Tongue (tissue), 1 donor: ENCODE measurements at regions not wholly inside any gene's neighbourhood (a gene's known extent, or its start where the extent isn't known, plus 50 kb on each side); places are given as distances from the start of the nearest gene placed in this dataset.
A peak's percentile ranks its signal among the peaks of the same experiment; 100 is the strongest.
"Not testable (repeated sequence)": the region's sequence is repeated elsewhere in the genome, so short reads cannot be mapped to it uniquely, and the experiment has no call there.

ENCODE experiments used
- DNase-seq: peaks from one replicate; pipeline ENCODE4 v3.0.0-alpha.2; 2015

DNA sequence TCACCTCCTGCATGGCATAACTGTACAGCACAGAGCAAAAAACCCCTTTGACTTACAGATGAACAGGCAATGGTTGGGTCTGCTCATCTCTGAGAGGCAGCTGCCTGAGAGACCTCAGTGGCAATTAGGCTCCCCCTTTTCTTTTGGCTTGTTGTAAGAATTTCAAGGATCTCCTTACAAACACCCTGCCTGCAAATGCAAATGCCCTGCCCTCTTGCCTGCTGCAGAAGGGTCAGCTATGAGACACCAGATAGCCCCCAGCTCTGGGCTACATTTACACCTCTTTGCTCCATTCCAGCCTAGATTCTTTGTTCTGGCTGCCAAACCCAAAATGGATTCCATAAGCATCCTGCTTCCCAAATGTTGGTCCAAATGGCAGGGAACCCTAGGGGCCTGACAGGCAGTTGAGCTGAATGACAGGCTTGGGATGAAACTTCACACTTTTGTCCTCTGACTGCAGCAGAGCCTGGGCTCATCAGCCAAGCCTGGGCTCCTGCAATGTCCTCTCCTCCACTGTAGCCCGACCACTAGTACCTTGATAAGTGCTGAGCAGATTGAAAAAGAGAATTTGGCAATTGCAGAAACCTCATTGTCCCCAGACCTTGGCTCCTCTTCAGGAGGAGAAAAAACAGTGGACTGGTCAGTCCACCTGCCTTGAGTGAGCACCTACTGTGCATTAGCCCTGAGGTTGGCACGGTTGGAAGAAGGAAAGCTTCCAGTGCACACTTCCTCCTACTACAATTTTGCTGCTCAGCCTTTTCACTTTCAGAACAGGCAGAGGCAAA, 678.3 kb downstream of the BCL11A start:
- DNase-seq = no peak

DNA sequence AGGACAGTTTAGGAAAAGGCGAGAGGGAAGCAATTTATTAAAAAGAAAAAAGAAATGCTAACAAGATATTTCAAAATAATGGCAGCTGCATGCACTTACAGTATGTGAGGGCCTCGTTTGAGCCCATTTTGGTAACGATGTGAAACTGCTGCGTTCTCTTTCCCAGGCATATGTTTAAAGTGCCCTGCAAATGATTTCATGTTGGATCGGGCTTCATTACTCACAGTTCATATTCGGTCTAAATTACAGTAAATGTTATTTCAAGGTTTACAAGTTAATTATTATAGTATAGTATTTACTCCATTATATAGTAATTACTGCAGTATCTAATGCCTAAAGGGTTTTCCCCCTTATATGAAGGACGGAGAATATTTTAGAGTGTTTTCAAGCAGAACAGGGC, 679.1 kb downstream of the BCL11A start:
- DNase-seq = no peak

DNA sequence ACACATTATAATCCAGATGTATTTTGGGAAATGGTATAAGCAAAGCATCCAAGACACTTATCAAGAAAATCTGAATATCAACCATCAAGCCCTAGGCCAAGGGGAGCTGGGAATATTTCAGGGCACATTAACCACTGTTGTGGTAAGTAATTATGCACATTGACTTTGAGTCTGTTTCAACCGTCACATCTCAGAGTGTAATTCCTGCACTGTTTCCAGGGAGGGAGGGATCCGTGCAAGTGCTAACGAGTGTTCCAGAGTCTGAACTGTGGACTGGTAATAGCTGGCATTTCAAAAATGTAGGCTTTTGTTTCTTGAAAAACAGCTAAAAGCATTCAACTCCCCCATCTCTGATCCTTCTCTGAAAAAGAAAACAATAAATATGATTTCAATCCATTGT, 681.6 kb downstream of the BCL11A start:
- no peak for DNase-seq

DNA sequence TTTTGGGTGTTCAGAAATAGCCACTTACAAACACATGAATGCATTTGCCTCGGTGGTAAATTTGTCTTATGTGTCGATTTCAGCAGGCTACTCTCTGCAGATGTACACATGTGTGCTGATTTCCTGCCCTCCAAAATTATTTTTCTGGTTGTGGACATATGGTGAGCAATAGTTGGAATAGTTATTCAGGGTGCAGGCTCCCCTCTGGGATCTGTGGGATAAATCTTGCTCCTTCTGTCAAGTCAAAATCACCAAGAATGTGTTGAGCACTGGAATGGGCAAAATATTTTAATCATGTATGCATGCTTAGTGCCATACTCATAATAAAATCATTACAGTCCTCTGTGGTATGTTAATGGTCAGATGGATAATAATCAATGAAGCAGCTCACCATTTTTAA, 684.5 kb downstream of the BCL11A start:
- DNase-seq = no peak

DNA sequence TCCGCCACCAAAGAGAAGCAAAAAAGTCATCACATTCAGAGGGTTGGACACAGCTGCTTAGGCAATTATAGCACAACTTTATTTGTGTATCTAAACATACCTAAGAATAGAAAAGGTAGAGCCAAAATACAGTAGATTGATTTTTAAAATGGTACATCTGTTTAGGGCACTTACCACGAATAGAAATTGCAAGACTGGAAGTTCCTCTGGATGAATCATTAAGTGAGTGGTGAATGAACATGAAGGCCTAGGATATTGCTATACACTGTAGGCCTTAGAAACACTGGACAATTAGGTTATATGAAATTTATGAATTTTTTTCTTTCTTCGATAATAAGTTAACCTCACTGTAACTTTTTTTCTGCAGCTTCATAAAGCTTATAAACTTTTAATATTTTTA, 687.0 kb downstream of the BCL11A start:
- DNase-seq = no peak

DNA sequence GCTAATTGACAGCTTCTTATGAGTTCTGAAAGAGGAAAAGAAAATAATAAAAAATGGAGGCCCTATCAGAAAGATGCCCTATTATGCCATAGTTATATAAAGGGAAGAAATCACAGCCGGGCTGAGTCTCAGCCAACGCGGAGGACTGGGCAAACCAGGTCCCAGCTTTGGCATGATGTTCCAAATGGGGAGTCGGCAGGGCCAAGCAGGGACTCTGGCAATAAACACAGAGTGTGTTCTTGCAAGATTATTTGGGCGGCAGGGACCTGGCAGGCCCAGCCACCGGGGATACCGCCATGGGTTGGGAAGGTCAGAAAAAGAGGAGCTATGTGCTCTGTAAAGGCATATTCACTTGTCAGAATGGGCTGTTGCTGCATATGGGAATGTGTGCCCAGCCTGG, 694.9 kb downstream of the BCL11A start:
- DNase-seq = no peak

DNA sequence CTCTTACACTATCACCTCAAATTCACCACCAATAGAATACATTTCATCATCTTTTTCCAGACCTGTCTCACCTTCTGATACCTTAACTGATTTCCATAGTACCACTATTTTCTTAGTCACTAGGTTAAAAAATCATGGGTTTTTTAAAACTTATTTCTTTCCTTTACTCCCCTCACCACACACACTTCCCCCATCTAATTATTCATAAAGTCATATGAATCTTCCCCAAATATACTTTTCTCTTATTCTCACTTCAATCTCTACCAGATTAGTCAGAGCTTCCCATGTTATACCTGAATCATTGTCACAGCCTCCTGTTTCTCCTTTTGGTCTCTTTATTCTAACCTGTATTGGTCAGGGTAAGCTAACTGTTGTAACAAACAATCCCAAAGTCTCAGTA, 696.3 kb downstream of the BCL11A start:
- DNase-seq = no peak

DNA sequence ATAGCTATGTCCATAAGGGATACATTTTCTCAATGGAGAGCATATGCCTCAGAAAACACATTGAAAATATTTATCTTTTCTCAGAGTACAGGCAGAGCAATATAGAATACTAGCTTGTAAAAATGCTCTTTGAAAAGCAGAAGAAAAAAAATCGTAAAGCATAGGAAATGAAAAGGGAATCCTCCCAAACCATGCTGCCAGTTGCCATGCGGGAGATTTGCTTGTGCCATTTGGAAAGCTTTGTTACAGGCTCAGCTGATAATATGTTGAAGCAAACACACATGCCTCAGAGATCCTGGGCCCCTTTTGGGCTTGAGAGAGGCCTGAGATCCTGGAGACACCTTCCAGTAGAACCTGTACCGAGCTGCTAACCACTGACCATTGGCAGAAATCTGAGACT, 697.1 kb downstream of the BCL11A start:
- no peak for DNase-seq

DNA sequence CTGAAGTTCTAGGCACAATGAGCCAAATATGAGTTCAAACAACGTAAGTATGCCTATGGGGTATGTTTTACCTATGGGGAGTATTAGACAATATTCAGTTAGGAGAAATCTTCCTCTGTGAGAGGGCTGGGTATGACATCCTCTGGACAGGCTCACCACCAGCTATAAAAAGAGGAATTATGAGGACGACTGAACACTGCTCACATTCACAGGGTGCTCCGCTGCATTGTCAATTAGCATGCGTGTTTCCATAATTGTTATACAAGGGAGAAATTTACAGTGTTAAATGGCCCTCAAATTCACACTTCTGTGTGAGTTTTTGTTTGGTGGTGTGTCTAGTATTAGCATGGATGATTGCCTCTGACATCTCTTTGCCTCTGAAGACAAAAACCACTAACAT, 700.4 kb downstream of the BCL11A start:
- DNase-seq = no peak

DNA sequence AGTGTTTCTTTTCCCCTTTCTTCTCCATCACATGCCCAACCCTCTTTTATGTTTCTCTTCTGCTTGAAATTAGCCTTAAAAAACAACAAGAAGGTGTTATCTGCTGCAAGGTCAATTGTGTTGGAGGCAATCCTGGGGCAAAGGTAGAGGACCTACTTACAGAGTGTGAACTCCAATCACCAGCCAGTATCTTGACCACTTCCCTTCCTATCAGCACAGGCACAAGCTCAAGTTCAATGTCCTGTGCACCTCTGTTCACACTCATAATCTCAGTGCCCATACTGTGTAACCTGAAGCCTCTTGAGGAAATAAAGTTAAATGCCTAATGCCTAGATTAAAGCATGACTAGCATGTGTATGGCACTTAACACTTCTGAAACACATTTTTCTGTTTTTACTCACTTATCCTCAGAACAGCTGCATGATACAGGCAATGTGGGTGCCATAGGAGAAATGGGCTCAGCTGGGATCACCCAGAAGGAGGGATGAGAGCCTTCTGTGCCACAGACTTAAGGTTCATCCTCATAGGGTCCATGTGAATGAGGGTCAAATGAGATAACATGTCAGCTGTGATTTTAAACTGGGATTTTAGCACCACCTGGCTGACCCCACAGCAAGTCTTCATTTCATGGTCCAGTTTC, 701.5 kb downstream of the BCL11A start:
- DNase-seq = no peak

DNA sequence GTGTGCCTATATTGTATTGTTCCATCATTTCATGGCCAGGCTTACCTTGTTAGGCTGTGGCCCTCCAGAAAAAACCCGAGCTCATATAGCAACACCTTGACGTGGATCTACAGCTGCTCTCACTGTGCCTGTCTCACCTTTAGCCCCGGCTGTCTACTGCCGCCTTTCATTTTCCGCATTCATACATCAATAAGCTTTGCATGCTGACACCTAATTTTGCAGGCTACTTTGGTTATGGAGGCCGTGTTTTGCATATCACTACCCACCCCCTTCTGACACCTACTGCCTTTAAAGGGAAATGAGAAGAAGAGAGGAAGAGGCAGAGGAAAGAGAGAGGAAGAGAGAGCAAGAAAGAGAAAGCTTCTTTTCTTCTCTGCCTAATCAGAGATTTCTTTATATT, 702.9 kb downstream of the BCL11A start:
- DNase-seq = no peak

DNA sequence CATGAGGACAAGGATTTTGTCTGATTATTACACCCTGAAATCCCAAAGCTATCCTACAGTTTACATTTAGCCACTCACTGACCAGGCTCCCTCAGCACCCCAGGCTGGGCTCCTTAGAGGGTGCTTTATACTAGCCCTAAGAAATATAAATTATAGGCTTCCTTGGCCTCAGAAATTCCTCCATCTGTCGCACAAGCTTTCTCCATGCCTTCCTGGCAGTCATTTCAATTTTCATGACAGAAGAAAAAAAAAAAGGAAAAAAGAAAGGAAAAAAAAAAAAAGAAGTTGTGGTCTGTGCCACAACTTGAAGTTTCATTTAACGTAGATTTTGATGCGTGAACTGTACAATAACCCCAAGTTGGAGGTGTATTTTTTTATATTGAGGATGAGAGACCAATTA, 719.5 kb downstream of the BCL11A start:
- no peak for DNase-seq

DNA sequence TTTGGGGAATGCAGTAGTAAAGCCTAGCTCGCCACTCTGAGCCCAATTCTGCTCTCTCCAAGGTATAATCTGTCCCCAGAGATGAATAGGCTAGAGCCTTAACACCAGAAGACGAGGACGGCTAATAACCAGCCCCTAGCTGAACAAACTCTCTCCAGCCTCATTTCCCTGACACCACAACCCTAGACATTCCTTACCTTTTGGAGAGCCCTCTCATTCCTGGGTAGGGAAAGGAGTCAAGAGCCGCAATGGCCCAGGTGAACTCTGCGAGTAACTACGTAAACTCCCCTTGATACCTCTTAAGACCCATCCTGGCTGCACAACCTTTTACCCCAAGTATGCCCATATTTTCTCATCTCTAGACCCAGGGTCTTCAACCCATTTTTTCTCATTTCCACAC, 722.9 kb downstream of the BCL11A start:
- no peak for DNase-seq

DNA sequence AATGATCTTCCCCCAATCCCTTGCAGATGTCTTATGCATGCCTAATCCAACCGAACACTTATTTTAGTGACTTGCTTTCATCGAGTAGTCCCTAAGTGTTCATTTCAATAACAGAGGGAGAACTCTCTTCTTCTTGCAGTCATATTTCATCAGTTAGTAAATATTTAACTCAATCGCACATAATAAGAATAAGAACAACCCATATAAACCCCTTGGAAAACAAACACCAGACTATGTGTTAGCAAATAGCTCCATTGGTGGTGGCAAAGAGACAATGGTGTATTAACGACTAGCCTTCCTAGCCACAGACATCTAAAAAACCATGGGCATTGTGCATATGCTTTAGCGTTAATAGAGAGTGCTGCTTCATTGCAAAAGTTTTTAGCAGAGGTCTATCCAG, 725.8 kb downstream of the BCL11A start:
- no peak for DNase-seq

DNA sequence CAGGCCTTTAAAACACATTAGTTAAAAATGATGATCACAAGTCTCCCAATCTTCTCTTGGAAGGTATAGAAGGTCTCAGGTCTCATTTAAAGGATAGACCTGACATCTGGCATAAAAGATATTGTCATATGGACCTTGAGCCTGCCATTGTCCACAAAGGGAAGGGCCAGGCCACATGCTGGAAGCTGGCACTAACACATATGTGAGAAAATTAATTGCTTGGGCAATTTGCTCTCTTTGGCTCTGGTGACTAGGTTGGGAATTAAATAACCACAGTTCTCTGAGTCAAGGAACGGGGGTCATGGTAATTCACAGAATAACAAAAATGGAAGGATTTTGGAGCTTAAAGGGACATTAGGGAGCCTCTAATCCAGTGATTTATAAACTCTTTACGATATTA, 727.3 kb downstream of the BCL11A start:
- DNase-seq = no peak

DNA sequence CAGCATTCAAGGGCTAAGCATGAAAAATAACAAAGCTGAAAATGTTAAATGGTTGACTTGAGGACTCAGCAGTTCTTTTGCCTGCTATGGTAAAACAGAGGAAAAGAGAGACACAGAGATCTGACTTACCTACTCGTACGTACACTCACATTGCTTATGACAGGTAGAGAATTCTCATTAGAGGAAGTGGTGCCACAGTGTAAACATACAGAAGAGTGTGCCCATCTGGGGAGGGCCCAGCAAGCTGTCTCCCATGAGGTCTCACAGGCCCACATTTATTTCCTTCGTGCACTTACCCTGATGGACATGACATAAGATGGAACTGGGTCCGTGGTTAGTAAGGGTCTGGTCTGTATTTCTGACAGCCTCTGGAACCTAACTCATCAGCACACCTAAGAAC, 729.1 kb downstream of the BCL11A start:
- no peak for DNase-seq

DNA sequence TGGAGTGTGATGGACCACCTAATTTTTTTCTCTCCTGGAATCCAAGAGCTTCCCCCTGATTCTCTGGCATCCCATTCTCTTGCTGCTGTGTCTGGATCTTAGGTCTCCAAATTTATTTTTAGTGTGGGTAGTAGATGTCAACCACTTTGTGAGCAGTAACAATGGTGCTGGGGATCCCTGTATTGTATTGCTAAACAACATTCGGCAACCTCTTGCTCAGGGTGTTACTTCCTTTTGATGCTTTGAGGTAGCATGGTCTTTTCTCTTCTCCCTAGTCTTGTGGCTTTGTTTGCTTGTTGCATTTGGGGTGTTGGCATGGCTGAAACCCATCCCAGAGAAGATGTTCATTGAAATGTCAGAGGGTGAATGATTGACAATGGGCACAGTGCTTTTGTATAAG, 737.4 kb downstream of the BCL11A start:
- DNase-seq = no peak

DNA sequence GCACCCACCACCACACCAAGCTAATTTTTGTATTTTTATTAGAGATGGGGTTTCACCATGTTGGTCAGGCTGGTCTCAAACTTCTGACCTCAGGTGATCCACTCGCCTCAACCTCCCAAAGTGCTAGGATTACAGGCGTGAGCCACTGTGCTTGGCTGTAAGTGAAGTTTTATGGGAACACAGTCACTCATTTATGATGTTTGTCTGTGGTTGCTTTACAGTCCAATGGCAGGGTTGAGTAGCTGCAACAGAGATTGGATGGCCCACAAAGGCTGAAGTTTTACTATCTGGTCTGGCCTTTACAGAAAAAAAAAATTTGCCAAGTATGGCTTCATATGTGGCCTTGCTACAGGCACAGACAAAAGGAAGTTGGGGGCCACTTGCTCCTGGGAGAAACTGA, 743.2 kb downstream of the BCL11A start:
- not testable (repeated sequence) for DNase-seq

DNA sequence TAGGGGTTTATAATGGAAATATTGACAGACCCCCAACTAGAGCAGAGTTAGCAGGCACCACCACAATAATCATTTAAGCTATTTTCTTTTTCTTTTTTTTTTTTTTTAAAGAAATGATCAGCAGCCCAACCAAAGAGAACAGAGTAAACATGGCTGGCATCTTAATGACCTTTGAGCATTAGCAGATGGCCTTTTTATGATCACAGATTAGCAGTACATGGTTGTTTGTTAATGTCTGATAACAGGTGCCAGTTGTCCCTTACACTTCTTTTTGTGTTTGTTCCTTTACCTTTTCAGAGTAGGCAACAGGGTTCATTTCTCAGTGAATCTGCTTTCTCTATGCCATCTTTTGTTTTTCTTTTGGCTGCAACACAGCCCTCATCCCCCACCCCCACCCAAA, 747.0 kb downstream of the BCL11A start:
- DNase-seq = no peak

DNA sequence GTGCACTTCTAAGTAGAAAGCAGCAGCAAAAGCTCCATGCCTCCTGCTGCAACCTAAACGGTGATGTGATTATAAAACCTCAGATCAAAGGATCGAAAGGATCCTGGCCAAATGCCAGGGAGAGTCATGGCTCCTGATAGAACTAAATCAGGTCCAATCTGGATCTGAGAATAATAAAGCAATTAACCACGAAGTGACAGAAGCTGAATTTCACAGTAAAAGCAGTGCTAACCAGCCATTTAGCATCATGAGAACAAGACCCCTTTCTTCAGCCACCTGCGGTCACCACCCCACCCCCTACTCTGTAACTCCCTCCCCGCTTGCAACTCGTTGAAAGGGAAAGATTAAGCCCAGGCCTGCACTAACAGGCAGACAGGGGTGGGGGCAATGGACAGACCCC, 748.7 kb downstream of the BCL11A start:
- DNase-seq = peak; percentile 5

DNA sequence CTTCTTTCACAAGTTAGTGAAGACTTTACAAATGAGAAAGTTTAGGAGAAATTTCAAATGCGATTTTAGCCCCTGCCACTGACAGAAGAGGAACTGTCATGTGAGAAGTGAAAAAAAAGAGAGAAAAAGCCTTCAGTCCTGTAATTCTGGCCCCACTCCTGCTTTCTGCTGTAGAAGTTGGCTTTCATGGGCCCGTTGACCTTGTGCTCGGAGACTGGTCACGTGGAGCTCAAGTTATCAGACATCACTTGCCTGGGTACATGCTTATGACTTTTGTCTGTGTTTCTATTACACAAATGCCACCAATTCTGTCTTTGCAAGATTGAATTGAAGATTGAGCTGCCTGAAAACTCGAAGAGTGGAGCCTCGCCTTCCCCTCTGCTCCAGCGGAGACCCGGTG, 749.9 kb downstream of the BCL11A start:
- DNase-seq = no peak

DNA sequence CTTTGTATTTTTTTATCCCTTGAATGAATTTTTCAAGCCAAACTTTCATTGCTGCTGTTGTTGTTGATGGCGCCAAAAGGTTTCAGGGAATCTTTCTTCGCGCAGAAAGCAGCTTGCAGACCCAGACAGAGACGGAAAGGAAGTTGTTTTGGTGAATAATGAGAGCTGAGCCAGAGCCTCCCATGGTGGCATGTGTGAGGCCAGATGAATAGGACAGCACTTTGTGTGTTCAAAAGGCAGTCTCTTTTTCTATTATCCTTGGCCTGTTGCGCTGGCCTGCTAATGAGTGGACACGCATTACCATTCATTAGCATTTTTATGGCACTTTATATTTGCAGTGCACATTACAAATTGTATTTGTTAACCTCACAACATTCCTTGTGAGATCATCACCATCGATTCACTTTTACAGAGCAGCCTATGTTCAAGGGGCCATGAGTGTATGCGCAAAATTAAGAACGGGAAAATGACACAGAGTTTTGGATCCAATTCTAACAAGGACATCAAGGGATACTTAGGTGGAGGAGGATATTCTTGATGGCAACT, 754.7 kb downstream of the BCL11A start:
- DNase-seq = no peak

DNA sequence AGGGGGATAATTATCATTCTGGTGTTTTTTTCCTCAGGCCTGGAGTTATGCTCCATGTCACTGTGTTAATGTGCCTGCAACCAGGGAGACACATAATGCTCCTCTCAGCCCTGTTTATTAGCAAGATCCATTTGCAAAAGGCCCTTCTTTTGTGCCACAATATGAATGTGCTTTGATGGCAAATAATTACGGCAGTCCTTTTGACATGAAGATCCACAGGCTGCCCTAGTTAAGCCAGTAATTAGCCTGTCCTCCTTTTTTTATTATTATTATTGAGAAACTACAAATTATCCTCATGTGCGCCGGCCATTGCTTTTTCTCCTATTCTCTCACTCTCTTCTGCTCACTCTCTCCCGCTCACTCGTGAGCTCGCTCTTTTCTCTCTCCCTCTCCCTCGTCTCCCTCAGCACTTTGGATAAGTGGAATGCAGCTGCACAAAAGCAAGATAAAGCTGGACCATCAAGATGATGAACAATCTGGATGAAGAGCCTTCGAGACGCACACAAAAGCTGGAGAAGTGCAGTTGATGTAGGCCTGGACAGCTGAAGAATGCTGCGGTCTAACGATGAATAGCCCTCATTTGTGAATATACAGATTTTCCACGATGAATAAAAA, 762.3 kb downstream of the BCL11A start:
- no peak for DNase-seq
